Skin of body (tissue), 1 donor: ENCODE measurements at regions not wholly inside any gene's neighbourhood (a gene's known extent, or its start where the extent isn't known, plus 50 kb on each side); places are given as distances from the start of the nearest gene placed in this dataset.

Experiments used
- DNase-seq: peaks from one replicate; lab custom pipeline; 2025; lab: John Stamatoyannopoulos, UW

DNA sequence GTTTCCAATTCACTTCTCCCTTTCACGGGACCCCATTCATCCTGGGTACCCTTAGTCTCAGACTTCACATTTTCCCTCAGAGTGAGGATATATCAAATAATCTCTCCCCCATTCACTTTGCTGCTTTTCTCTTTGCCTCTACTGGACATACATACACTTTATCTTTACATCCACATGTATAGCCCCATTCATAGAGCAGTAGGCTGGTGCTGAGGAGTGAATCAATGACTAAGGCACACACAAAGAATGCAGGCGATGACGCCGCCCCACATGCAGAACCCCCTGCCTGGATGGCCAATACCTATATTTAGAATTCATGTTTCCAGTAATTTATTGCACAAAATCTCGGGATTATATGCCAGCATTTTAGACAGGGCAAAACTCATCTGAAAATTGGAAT is 554.3 kb upstream of the TENM3 start:
- no peak for DNase-seq

DNA sequence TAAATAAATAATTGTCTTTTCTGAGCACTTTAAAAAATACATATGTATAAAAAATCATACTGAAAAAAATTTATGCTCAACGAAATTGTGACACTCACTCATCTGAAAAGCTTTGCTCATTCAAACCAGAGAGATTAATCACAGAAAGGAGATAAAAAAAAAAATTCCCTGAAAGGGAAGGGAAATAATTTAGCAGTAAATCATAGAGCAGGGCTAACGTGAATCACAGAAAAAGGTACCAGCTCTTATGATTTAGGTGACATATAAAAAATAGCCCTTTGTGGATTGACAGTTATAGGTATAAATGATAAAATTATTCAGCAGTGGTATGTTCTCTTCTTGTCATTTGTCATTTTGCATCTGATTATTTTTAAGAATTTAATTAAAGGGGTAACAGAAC is 552.7 kb upstream of the TENM3 start:
- no peak for DNase-seq

DNA sequence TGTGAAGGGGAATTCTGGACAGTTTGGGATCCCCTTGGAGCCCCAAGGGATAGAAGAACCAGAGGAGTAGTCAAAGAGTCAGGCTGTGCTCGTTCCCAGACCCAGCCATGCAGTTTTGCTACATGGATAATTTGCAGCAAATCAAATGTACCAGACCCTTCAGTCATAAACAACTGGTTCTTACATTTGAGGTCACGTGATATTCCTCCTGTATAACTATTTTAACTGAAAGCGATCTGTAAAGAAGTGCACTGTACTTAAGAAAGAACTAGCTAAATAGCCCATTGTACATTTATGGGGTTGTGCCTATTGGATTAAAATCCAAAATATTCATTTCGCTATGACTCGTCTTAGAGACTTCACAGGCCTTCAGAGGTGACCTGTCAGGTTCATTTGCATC is 550.2 kb upstream of the TENM3 start:
- no peak for DNase-seq

DNA sequence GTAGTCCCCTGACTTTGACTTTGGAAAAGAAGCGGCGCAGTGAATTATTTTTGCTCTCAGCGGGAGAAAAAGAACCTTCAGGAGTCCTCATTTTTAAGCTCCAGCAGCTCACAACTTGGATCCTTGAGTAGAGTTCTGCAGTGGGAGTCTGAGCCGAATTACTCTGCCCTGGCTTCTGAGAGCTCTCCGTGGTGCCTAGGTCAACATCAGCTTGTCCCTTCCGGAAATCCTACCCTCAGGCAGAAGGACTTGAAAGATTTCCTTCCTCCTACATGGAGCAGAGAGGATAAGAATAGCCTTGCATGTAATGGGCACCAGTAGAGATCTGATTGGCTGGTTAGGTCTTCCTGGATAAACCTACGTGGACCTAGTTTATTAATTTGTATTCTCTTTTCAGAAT is 549.7 kb upstream of the TENM3 start:
- no peak for DNase-seq

DNA sequence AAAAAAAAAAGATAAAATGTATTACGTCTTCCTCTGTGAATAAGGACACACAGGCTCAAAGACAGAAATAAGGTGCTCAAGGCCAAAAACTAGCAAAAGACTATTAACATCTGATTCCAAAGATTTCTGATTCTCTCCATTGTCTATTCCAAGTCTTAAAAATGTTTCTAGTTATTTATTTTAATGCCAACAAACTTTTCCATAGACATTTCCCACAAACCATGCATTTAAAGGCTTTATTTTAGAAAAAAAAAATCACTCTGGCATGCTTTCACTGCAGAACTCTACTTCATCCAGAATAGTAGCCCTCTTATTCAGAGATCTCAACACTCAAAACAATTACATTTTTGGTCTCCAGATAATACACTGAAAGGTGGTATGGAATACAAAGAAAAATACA is 545.0 kb upstream of the TENM3 start:
- no peak for DNase-seq

DNA sequence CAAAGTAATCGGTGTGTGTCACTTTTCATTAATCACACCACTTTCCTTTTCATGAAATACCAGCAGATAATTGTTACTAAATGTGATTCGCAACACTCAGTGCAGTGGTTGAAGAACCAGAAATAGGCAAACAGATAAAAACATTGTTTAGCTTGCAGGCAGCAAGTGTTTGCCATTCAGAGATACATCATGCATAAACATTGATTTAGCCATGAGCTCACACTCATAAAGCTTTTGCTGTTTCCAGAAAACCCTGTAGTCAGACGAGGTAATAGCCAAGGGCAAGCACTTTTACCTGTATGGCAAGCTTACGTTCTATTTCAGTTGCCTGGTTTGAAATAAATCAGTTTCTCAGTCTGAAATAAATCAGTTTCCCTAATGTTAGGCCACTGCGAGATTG is 542.0 kb upstream of the TENM3 start:
- DNase-seq: no peak

DNA sequence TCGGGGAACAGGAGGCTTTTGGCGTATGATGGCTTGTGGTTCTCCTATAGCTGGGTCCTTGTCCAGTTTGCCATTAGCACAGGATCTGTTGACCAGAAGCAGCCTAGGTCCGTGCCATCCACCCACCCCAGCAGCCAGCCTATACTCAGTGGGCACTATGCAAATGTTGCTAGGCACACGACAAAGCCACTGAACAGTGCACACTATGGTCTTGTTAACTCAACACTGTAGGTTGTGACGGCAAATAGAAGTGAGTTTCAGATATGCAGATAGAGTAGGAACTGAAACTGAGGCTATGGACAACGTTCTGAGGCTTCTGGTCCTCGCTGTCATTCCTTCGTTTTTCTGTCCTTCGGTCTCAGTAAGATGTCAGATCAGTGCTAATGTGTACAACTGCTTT is 541.3 kb upstream of the TENM3 start:
- DNase-seq: no peak

DNA sequence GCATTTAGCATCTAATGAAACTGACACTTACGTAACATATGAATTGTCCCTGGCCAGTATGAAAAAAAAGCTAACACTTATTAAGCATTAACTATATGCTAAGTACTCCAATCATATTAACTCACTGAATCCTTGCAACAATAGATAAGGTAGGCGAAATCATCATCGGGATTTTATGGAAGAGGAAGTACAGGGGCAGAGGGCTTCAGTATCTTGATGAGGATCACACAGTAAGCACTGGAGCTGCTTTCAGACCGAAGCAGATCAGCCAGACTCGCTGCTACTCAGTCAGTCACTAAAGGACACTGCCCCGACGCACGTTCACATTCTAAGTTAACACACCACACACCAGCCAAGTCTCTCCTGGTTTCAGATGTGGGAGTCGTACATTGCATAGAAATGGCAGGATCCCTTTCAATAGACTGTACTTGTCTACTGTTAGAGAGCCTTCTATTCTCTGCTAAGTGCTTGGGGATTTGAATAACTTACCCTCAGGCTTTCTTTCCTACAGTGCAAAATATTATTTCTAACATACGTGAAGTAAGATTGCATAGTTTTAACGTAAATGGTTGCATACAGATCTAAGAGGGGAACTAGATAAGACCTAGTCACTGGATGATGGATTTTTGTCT is 540.2 kb upstream of the TENM3 start:
- DNase-seq: no peak

DNA sequence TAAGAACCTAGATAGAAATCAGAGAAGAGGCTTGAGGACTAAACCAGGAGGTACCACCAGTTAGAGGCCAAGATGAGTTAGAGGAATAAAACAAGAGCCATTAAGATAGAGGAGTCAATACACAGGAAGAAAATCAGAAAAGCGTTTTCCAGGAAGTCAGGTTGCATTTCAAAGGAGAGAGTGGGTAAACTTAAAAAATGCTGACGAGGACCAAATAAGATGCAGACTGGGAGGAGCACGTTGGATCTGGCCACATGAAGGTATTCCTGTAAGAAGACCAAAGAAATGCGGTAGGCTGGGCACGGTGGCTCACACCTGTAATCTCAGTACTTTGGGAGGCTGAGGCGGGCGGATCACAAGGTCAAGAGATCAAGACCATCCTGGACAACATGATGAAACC is 533.1 kb upstream of the TENM3 start:
- no peak for DNase-seq

DNA sequence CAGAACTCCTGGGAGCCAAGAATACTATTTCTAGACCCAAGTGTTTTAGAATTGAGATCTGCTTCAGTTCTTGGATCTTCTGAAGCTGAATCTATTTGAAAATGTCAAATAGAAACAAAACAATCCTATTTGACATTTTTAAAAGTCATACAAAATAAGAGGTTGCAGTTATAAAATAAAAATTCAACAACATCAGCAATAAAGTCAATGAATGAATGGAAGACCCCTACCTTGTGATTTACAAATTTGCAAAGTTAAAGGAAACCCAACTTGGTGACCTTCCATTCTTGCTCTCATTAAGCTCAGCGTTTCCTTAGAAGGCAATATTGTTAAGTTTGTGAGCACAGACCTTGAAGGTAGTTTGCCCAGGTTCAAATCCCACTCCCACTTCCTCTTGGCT is 531.8 kb upstream of the TENM3 start:
- no peak for DNase-seq

DNA sequence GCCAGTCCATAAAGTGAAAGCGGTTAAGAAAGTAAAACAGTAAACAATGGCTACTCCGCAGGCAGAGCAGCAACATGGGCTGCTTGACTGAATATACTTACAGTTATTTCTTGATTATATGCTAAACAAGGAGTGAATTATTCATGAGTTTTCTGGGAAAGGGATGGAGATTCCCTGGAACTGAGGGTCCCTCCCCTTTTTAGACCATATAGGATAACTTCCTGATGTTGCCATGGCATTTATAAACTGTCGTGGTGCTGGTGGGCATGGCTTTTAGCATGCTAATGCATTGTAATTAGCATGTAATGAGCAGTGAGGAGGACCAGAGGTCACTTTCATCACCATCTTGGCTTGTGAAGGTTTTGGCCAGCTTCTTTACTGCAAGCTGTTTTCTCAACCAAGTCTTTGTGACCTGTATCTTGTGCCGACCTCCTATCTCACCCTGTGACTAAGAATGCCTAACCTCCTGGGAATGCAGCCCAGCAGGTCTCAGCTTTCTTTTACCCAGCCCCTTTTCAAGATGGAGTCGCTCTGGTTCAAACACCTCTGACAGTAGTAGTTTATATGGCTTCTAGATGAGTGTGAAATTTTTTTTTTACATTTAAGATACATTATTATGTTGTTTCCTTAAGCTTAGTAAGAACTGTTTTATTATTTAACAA is 514.8 kb upstream of the TENM3 start:
- no peak for DNase-seq

DNA sequence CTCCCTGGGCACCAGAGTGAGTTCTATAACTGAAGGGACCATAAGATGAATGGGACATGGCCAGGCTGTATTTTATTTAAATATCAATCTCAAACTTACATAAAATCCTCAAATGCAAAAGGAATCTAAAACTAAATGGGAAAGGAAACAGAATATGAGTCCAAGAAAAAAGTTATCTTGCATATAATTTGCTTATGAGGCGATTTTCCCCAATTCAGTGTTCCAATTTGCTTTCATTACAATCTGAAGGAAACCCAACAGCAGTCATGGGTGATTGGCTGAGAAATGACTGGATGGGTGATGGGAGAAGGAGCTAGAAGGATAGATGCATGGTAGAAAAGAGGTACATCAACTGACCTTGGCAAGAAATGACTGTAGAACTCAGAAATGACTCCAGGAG is 511.3 kb upstream of the TENM3 start:
- DNase-seq: no peak

DNA sequence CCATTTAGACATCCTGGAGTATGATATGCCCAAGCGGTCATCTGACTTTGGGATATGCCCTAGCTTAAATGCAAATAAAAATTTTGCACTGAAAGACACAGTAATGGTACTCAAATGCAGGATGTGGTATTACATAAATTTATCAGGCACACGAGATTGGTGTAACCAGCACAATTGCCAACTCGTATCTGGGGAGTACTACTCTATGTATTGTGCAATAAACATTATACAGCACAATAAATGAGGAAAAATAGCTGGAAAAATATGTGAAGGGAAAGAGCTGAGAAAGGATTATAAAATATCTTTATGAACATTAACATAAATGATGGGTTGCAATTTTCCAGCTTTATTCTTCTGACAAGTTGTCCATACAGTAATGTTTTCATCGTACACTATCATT is 505.5 kb upstream of the TENM3 start:
- DNase-seq: no peak

DNA sequence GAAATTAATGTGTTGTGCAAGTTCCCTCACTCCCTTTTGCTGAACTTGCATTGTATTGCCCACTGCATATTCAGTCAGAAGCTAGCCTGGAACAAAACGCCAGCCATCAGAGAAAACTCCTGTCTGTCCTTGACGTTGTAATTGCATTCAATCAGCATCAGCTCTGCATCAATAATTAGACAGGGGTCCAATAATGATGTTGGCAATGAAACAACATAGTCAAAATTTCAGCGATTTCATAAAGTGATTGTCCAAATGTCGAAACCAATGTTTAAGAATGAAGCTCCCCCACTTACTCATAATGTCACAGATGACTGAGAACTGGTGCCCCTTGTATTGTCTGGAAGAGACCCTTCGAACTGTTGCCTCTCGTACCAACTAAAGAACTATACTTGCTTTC is 504.2 kb upstream of the TENM3 start:
- DNase-seq: no peak

DNA sequence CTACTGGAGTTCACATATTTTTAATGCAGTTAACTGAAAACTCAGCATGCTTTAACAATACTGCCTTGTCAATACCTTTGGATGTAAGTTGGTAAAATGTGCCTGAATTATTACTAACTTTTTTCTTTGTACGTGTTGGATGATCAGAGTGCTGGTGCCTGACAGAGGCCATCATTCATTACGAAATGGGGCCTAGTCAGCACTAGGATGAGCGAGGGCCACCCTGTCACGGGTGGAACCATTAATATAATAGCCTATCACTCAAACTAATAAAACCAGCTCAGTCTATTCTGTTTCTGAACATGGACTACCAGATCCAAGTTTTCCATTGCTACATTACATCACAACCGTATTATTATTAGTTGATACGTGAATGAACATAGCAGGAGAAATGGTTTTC is 501.7 kb upstream of the TENM3 start:
- no peak for DNase-seq

DNA sequence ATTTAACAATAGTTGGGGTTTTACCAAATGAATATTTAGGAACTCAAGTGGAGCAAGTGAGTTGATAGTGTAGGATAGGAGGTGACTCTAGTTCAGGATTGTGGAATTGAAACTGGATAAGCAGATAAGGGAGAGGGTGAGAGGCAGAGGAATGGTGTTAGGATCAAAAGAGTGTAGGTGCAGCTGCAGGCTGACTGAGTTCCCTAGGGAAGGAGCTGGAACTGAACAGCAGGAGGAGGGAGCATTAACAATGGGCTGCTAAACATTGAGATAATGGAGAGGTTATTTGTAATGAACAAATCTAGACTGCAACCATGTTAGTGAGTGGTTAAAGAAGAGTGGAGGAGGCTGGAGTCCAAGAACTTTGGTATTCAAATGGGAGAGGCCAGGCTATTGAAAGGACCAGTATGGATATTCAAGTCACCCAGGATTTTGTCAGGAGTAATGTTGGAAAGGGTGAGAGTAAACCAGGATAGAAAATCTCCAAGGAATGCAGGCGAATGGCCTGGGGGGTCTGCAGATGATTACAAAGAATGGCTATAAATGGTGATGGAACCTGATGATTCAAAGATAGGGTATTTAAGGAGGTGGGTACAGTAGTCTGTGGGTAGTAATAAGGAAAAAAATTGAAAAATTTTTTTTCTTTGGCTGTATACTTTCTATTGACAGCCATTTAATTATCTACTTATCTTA is 497.1 kb upstream of the TENM3 start:
- DNase-seq: no peak

DNA sequence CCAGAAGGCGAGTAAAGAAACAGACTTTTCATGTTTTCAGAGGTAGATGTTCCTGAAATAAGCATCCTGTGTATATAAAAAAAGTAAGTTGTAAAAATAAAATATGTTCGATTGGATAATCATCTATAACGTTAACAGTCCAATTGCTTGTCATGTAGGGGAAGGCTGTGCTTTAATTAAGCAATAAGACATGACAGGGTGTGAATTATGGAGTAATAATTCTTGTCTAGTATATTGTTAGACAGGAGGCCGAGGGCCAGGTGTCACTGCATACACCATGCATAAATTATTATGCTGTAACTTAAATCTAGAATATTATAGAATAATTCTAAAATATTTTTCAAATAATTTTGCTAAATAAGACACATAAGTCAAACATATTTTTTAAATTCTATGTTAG is 494.6 kb upstream of the TENM3 start:
- no peak for DNase-seq

DNA sequence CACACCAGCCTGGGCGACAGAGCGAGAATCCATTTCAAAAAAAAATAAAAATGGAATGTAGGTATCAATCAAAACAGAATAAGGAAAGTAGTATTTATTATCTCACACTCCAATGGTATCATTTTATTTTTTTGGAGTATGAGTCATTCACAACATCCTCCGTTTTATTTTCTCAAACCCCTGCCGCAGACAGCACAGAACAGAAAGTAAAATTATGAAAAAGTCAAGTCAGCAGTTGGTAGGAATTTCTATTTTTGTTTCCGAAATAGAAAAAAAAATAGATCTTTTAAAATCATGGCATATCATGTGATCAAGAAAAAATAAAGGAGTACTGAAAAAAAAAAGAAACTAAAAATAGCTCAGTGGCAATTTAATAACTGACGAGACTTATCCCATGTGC is 490.7 kb upstream of the TENM3 start:
- DNase-seq: no peak

DNA sequence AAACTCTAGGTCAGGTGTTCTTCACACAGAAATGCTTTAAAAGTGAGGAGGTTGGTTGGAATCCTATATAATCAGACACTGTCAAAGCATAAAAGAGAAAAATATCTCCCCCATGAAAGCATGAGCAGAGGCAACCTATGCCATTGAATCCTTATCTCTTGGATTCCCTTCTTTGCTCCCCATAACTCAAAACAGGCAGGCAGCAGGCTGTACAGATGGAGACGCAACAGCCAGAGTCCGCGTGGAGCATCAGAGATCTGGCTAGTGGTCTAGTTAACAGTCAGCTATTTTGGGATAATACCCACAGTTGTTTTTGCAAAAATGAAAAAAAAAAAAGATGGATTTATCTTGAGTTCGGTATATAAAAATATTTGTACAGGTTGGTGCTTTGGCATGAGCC is 490.0 kb upstream of the TENM3 start:
- DNase-seq: no peak

DNA sequence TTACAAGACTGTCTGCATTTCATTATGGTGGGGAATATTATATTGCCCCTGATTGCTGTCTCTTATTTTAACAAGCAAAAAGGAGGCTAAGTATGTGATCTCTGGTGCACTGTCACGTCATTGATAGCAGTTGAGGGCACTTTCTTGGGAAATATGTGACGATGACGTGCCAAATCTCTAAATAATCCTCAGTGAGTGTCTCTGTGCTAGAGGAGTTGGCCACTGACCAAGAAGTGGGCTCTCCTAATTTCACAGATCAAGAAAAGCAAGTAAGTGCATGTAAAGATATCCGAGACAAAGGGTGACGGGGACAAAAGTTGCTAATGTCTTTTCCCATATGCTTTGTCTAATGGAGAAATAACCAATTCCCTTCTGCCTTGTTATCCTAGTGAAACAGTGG is 487.4 kb upstream of the TENM3 start:
- no peak for DNase-seq

DNA sequence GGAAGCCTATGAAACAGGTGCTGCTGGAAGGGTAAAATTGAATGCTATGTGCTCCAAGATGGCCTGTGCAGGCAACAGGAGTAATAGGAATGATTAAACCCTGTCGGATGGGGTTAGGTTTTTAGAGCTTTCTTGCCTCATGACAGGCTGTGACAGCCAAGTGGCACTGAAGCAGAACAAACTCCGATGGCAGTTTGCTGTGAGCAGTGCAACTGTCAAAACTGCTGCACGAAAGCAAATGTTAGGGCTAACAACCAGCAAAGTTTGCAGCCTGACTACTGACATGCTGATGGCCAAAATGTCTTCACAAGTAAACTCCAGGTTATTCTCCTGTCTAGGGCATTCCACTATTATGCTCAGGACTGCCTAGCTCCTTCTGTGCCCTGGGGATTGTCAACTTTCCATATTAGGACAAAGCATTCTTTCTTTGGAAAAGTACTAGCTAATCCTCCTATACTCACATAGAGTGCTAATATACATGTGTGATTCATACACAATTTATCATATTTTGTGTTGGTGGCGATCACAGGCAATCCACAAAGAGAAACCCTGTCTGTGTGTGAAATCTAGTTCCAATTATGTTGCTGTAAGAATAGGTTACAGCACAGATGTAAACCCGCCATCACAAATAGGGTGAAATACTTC is 486.6 kb upstream of the TENM3 start:
- DNase-seq: no peak

DNA sequence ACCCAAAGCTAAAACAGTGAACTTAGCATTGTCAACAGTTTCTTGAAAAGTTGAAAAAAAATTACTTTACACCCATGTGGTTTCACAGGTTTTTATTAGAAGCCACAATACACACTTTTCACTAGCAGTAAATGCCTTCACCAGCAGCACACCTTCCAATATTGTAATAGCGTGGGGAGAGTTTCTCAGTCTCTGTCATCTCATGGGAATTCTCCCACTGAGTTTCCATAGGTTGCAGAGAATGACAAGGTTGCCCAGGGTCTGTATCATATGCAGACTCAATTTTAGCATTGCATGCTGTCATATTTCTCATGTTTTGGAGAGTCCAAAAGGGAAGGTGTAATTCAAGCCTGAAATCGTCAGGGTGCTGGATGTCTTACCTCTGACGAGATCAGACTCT is 486.1 kb upstream of the TENM3 start:
- DNase-seq: no peak
